ENCODE measurements at regions not wholly inside any gene's neighbourhood (a gene's known extent, or its start where the extent isn't known, plus 50 kb on each side); places are given as distances from the start of the nearest gene placed in this dataset.

DNA sequence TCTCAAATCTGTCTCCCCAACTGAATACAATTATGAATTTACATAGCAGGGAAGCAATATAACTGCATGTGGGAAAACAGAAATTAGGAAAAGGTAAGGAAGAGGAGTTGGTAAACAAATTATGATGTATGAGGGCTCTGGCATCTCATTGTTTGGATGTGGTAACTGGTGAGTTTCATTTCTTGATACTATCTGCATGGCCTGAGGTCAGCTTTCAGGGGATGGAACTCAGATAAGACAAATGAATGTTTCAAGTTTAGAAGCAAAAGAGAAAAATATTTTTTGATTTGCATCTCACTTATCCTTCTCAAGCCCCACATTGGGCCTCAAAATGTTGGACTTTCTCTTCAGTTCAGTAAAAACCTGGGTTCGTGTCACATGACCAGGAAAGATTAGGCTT is 302.2 kb upstream of the GJE1 start:
- TF ChIP-seq, protein P1, sequence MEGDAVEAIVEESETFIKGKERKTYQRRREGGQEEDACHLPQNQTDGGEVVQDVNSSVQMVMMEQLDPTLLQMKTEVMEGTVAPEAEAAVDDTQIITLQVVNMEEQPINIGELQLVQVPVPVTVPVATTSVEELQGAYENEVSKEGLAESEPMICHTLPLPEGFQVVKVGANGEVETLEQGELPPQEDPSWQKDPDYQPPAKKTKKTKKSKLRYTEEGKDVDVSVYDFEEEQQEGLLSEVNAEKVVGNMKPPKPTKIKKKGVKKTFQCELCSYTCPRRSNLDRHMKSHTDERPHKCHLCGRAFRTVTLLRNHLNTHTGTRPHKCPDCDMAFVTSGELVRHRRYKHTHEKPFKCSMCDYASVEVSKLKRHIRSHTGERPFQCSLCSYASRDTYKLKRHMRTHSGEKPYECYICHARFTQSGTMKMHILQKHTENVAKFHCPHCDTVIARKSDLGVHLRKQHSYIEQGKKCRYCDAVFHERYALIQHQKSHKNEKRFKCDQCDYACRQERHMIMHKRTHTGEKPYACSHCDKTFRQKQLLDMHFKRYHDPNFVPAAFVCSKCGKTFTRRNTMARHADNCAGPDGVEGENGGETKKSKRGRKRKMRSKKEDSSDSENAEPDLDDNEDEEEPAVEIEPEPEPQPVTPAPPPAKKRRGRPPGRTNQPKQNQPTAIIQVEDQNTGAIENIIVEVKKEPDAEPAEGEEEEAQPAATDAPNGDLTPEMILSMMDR (IDR thresholded peaks at IDR 0.05; ENCODE audit: low read length) = no peak
- TF ChIP-seq EZH2phosphoT487 (IDR thresholded peaks at IDR 0.05; ENCODE audit: low read length) = no peak
